Transverse colon (tissue), 4 donors: ENCODE measurements at regions not wholly inside any gene's neighbourhood (a gene's known extent, or its start where the extent isn't known, plus 50 kb on each side); places are given as distances from the start of the nearest gene placed in this dataset.

ENCODE experiments used
- DNase-seq: peaks from one replicate; pipeline ENCODE4 v3.0.0-alpha.2; 2019
- H3K27ac ChIP-seq, 4 donors: fragments of 200-600 bp; sonication (generic); 2 replicates each; pipeline ENCODE4 v1.5.1; 2016 to 2018; ENCODE audit warnings: inconsistent platforms in 4 of 4
- H3K27me3 ChIP-seq: fragments of 200-600 bp; sonication (generic); 2 replicates; pipeline ENCODE4 v1.5.1; 2017; ENCODE audit warnings: inconsistent platforms
- H3K36me3 ChIP-seq, 4 donors: fragments of 200-600 bp; sonication (generic); 2 replicates each; pipeline ENCODE4 v1.5.1; 2017 to 2019; ENCODE audit warnings: inconsistent platforms in 4 of 4
- H3K4me1 ChIP-seq, 4 donors: fragments of 200-600 bp; sonication (generic); 2 replicates each; pipeline ENCODE4 v1.5.1; 2017 to 2020; ENCODE audit warnings: inconsistent platforms in 4 of 4
- H3K4me3 ChIP-seq, 4 donors: fragments of 200-600 bp; sonication (generic); 1 replicate in 1 of 4; 2 replicates in 3 of 4; pipeline versions ENCODE4 v1.5.1 to v1.6.1; 2017 to 2019; ENCODE audit warnings: inconsistent platforms in 4 of 4
- H3K9me3 ChIP-seq, 2 donors: fragments of 200-600 bp; sonication (generic); 2 replicates each; pipeline ENCODE4 v1.5.1; 2017 to 2019; ENCODE audit warnings: inconsistent platforms in 2 of 2
- CTCF ChIP-seq, 5 experiments: fragments of 200-600 bp in 3 of 5; fragments of 450-650 bp in 2 of 5; sonication (generic) in 3 of 5; IDR thresholded peaks; 1 replicate in 2 of 5; 2 replicates in 3 of 5; pipeline ENCODE4 v1.5.1; 2016 to 2017; ENCODE audit warnings: antibody characterized with exemption in 5 of 5, inconsistent platforms in 3 of 5, mild to moderate bottlenecking in 2 of 5, moderate library complexity in 1 of 5
- EP300 ChIP-seq: sonication (generic); formaldehyde crosslinking; IDR thresholded peaks from one replicate; pipeline ENCODE4 v1.6.1; 2017; ENCODE audit warnings: antibody characterized with exemption, low read depth
- POLR2A ChIP-seq: fragments of 450-650 bp; IDR thresholded peaks from one replicate; pipeline ENCODE4 v1.6.1; 2016; ENCODE audit warnings: antibody characterized with exemption, mild to moderate bottlenecking, moderate library complexity
- POLR2AphosphoS5 ChIP-seq, 3 donors: sonication (generic); formaldehyde crosslinking; IDR thresholded peaks; one replicate each; pipeline ENCODE4 v1.6.1; 2016; ENCODE audit warnings: antibody characterized with exemption in 3 of 3
- WGBS, 2 donors: methylation state at CpG; one replicate each; pipeline ENCODE4 v1.1.5; 2018; ENCODE audit warnings: low coverage in 1 of 2; 5-methylcytosine and 5-hydroxymethylcytosine counted together
- in situ Hi-C, 4 donors: fragments of 200-750 bp; cut with MboI; loops; one replicate each; pipeline versions ENCODE4 v1.15.0 to v1.15.1; 2017; ENCODE audit warnings: low sequenced_read_pairs in 3 of 4, low pct_ligation_motif_present in 1 of 4, low pct_unique_long_range_greater_than_20kb in 1 of 4
- intact Hi-C: fragments of 100-400 bp; cut with DNase I; formaldehyde crosslinking; loops from one replicate; pipeline ENCODE4 v1.15.1; 2023; ENCODE audit warnings: low total_unique reads

DNA sequence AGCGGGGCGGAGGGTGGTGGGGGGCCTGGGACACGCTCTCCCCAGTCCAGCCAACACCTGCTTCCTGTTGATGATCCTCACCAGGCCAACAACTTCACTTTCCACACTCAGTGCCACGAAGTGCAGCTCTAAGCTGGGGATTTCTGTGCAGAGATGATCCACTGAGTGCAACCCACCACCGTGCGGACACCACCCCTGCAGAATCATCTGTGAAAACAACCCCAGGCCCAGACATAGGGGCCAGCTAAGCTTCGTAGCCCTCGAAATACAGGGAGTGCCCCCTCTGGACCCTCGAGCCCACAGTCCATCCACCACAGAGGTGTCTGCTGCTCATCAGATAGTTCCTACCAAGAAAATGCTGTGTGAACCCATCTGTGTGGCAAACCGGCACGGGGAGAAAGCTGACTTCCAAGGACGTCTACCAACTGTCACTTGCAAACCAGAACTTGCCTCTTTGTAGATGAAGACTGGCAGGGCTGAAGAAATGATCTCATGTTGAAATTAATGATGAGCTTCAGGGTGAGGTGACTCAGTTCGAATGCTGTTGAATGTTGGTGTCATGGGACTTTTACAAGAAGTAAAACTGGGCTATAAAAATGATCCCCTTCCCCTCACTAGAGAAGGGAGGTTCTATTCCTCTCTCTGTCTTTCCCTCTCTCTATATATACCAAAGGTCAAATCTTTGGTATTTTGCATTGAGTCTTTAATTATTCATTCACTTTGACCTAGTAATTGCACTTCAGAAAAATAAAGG lies 73.4 kb downstream of the MYEOV start:
- no peaks in the 10 kb centered on the region for H3K4me1 ChIP-seq
- in situ Hi-C loops (no loop called here), intact Hi-C loops (no loop called here)
- H3K27ac ChIP-seq = no peak overlapping the region
- WGBS, 2 donors = 74 to 85% methylated on average over 7 to 13 of the region's 13 CpGs
- no peaks in the 10 kb centered on the region for H3K27me3 ChIP-seq
- no peak for DNase-seq
- no peaks in the 10 kb centered on the region for H3K9me3 ChIP-seq
- H3K36me3 ChIP-seq = no peaks in the 10 kb centered on the region
- H3K4me3 ChIP-seq = no peak overlapping the region
- TF ChIP-seq EP300 = no peak
- TF ChIP-seq CTCF (IDR thresholded peaks at IDR 0.05) = no peak
- TF ChIP-seq POLR2A = no peak
- no peak for TF ChIP-seq POLR2AphosphoS5 (IDR thresholded peaks at IDR 0.05)

- TF ChIP-seq CTCF (IDR thresholded peaks at IDR 0.05) (no peak), POLR2AphosphoS5 (IDR thresholded peaks at IDR 0.05) (no peak), EP300 (no peak), POLR2A (no peak)
- in situ Hi-C loops (no loop called here), intact Hi-C loops (no loop called here)
- Histone ChIP-seq H3K36me3 (no peaks in the 10 kb centered on the region), H3K27ac (no peak overlapping the region), H3K4me1 (no peaks in the 10 kb centered on the region), H3K27me3 (no peaks in the 10 kb centered on the region), H3K9me3 (no peaks in the 10 kb centered on the region), H3K4me3 (no peak overlapping the region)
- 87 to 92% methylated on average over 2 to 10 of the region's 10 CpGs for WGBS, 2 donors
- DNase-seq = no peak
Measured at GRCh38 chr11:69368119-69368880, 74.3 kb downstream of the MYEOV start.

GRCh38 chr11:69369210-69369825 lies 75.4 kb downstream of the MYEOV start:
- Histone ChIP-seq H3K9me3 (no peaks in the 10 kb centered on the region), H3K27ac (no peak overlapping the region), H3K27me3 (no peaks in the 10 kb centered on the region), H3K36me3 (no peaks in the 10 kb centered on the region), H3K4me1 (peaks cover 0 to 10% (median 7%) of the 10 kb centered on the region in 4 donors), H3K4me3 (no peak overlapping the region)
- TF ChIP-seq CTCF (IDR thresholded peaks at IDR 0.05) (no peak), POLR2A (no peak)
- in situ Hi-C loops (no loop called here), intact Hi-C loops (no loop called here)
- no peak for DNase-seq
- WGBS, 2 donors = 93 to 100% methylated on average over 1 to 5 of the region's 5 CpGs

DNA sequence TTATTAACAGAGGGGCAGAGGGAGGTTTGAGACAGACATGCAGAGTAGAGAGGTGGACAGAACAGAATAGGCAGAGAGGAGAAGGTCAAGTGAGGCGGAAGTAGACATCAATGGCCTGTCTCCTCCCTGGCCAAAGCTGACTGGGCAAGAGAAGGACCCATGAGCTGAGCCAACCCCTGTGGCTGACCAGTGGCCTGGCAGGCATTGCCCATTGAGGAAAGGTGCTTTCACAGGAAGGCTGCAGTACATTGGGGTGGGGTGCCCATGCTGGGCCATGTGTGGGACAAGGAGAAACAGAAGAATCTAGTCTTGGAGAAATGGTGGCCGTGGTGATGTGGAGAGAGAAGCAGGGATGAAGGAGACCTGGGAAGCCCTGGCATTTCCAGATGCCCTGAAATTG lies 76.0 kb downstream of the MYEOV start:
- Histone ChIP-seq H3K4me1 (peaks cover 3 to 16% (median 13%) of the 10 kb centered on the region in 4 donors), H3K27me3 (no peaks in the 10 kb centered on the region), H3K9me3 (no peaks in the 10 kb centered on the region), H3K4me3 (no peak overlapping the region), H3K27ac (no peak overlapping the region), H3K36me3 (no peaks in the 10 kb centered on the region)
- no peak for DNase-seq
- WGBS, 2 donors = 95 to 100% methylated on average over 2 of the region's 2 CpGs
- TF ChIP-seq POLR2A (no peak), CTCF (IDR thresholded peaks at IDR 0.05) (no peak), POLR2AphosphoS5 (IDR thresholded peaks at IDR 0.05) (no peak), EP300 (no peak)
- intact Hi-C loops = no loop called here
- in situ Hi-C loops = no loop called here
